IMR-90 (cell line): ENCODE measurements at regions not wholly inside any gene's neighbourhood (a gene's known extent, or its start where the extent isn't known, plus 50 kb on each side); places are given as distances from the start of the nearest gene placed in this dataset.

Experiments used
- ATAC-seq: fragments of 200-7000 bp; cut with Tn5 transposase; 2 replicates; pipeline ENCODE4 v1.9.1; 2020; ENCODE audit warnings: low read depth, mild to moderate bottlenecking, moderate library complexity
- BruUV-seq: library from RNA; stranded (reverse); fragments of 400-500 nt; replicated peaks from 2 replicates; lab custom pipeline; 2021; lab: Mats Ljungman, UMichigan
- CTCF ChIA-PET: fragments of 300-600 bp; formaldehyde crosslinking; extraction: SDS; loops from one replicate; lab custom pipeline; 2021; ENCODE audit warnings: antibody characterized with exemption; lab: Yijun Ruan, JAX
- POLR2A ChIA-PET: fragments of 300-600 bp; sonication (Branson Sonifier 250); formaldehyde crosslinking; loops from one replicate; lab custom pipeline; 2022; ENCODE audit warnings: antibody characterized with exemption; ENCODE audit not compliant: unreplicated experiment; lab: Charles Lee
- DNase-seq: peaks from one replicate; pipeline ENCODE4 v3.0.0; 2013
- H2AFZ ChIP-seq: replicated peaks from 2 replicates; pipeline ENCODE3; 2013; ENCODE audit warnings: low read length, mild to moderate bottlenecking; ENCODE audit not compliant: poor library complexity
- H2AK5ac ChIP-seq: 2 replicates; pipeline ENCODE4 v1.6.1; 2013; ENCODE audit warnings: low read depth, low read length, inconsistent platforms
- H2AK9ac ChIP-seq: replicated peaks from 2 replicates; pipeline ENCODE3; 2013; ENCODE audit warnings: mild to moderate bottlenecking, low read depth, low read length, moderate library complexity; ENCODE audit not compliant: poor library complexity
- H2BK120ac ChIP-seq: 2 replicates; pipeline ENCODE4 v1.6.1; 2013; ENCODE audit warnings: low read depth, low read length, inconsistent platforms
- H2BK15ac ChIP-seq: 3 replicates; pipeline ENCODE4 v1.6.1; 2013; ENCODE audit warnings: low read depth, low read length, inconsistent platforms
- H2BK20ac ChIP-seq: 2 replicates; pipeline ENCODE4 v1.6.1; 2013; ENCODE audit warnings: low read depth, mild to moderate bottlenecking, inconsistent platforms, low read length, moderate library complexity
- H2BK5ac ChIP-seq: 2 replicates; pipeline ENCODE4 v1.6.1; 2013; ENCODE audit warnings: mild to moderate bottlenecking, low read depth, low read length, inconsistent platforms; ENCODE audit not compliant: poor library complexity, severe bottlenecking
- H3K14ac ChIP-seq: replicated peaks from 2 replicates; pipeline ENCODE4 v1.6.1; 2013; ENCODE audit warnings: low read depth, low read length, inconsistent platforms
- H3K18ac ChIP-seq: 2 replicates; pipeline ENCODE4 v1.6.1; 2013; ENCODE audit warnings: low read depth, low read length, control low read depth
- H3K23ac ChIP-seq: 2 replicates; pipeline ENCODE4 v1.6.1; 2013; ENCODE audit warnings: low read depth, low read length, inconsistent platforms
- H3K27ac ChIP-seq: 2 replicates; pipeline ENCODE4 v1.5.1; 2013; ENCODE audit warnings: mild to moderate bottlenecking, control low read depth, low read length; ENCODE audit not compliant: insufficient read depth
- H3K27me3 ChIP-seq: 2 replicates; pipeline ENCODE4 v1.6.1; 2013; ENCODE audit warnings: low read length; ENCODE audit not compliant: control insufficient read depth, insufficient read depth
- H3K36me3 ChIP-seq: 2 replicates; pipeline ENCODE4 v1.6.1; 2013; ENCODE audit warnings: low read length, mixed read lengths; ENCODE audit not compliant: control insufficient read depth, insufficient read depth
- H3K4ac ChIP-seq: 2 replicates; pipeline ENCODE4 v1.6.1; 2013; ENCODE audit warnings: low read depth, low read length, inconsistent platforms
- H3K4me1 ChIP-seq: 2 replicates; pipeline ENCODE4 v1.6.1; 2013; ENCODE audit warnings: low read length, mixed read lengths; ENCODE audit not compliant: control insufficient read depth, insufficient read depth
- H3K4me2 ChIP-seq: 2 replicates; pipeline ENCODE4 v1.6.1; 2013; ENCODE audit warnings: low read depth, mild to moderate bottlenecking, control low read depth, low read length, moderate library complexity
- H3K4me3 ChIP-seq: 2 replicates; pipeline ENCODE4 v1.5.1; 2013; ENCODE audit warnings: low read depth, mild to moderate bottlenecking, control low read depth, low read length, moderate library complexity; ENCODE audit not compliant: insufficient read depth
- H3K56ac ChIP-seq: 2 replicates; pipeline ENCODE4 v1.6.1; 2013; ENCODE audit warnings: low read length, inconsistent platforms; ENCODE audit not compliant: insufficient read depth; ENCODE audit errors: extremely low read depth
- H3K79me1 ChIP-seq, 2 experiments: 2 replicates each; pipeline ENCODE4 v1.6.1; 2013; ENCODE audit warnings: low read length in 2 of 2, inconsistent platforms in 1 of 2, low read depth in 1 of 2
- H3K9ac ChIP-seq: 2 replicates; pipeline ENCODE4 v1.6.1; 2013; ENCODE audit warnings: low read depth, low read length, control low read depth
- H3K9me1 ChIP-seq: 2 replicates; pipeline ENCODE4 v1.6.1; 2013; ENCODE audit warnings: low read length, inconsistent platforms; ENCODE audit not compliant: insufficient read depth
- H3K9me3 ChIP-seq: 2 replicates; pipeline ENCODE4 v1.6.1; 2013; ENCODE audit warnings: low read length; ENCODE audit not compliant: control insufficient read depth, insufficient read depth
- H4K20me1 ChIP-seq: 2 replicates; pipeline ENCODE4 v1.6.1; 2013; ENCODE audit warnings: low read length, inconsistent platforms; ENCODE audit not compliant: insufficient read depth
- H4K5ac ChIP-seq: 2 replicates; pipeline ENCODE4 v1.6.1; 2013; ENCODE audit warnings: mild to moderate bottlenecking, low read depth, low read length, control low read depth
- H4K8ac ChIP-seq, 2 experiments: 2 replicates each; pipeline ENCODE4 v1.6.1; 2013; ENCODE audit warnings: low read depth in 2 of 2, low read length in 2 of 2, control low read depth in 1 of 2, inconsistent platforms in 1 of 2
- H4K91ac ChIP-seq: 2 replicates; pipeline ENCODE4 v1.6.1; 2013; ENCODE audit warnings: low read depth, low read length, inconsistent platforms; ENCODE audit not compliant: insufficient read depth
- CEBPB ChIP-seq: IDR thresholded peaks from 2 replicates; pipeline ENCODE4 v1.6.1; 2012; ENCODE audit warnings: low read depth, low read length, improper control_type of control experiment
- CHD1 ChIP-seq: IDR thresholded peaks from 2 replicates; pipeline ENCODE4 v1.6.1; 2012; ENCODE audit warnings: low read depth, low read length, improper control_type of control experiment
- CTCF ChIP-seq: conservative IDR thresholded peaks from 2 replicates; pipeline ENCODE4 v1.5.1; 2012; ENCODE audit warnings: mild to moderate bottlenecking, low read depth, low read length, improper control_type of control experiment
- MAFK ChIP-seq: IDR thresholded peaks from 2 replicates; pipeline ENCODE4 v1.6.1; 2012; ENCODE audit warnings: low read depth, low read length, improper control_type of control experiment
- NFE2L2 ChIP-seq: fragments of 150-350 bp; IDR thresholded peaks from 2 replicates; pipeline ENCODE4 v1.6.1; 2016; ENCODE audit warnings: low read depth, mild to moderate bottlenecking, low read length
- RCOR1 ChIP-seq: IDR thresholded peaks from 2 replicates; pipeline ENCODE4 v1.6.1; 2012; ENCODE audit warnings: mild to moderate bottlenecking, low read length, improper control_type of control experiment; ENCODE audit not compliant: insufficient replicate concordance
- SMC3 ChIP-seq: fragments of 150-350 bp; IDR thresholded peaks from 2 replicates; pipeline ENCODE4 v1.6.1; 2016; ENCODE audit warnings: low read depth, mild to moderate bottlenecking, antibody characterized with exemption, low read length, moderate library complexity
- USF2 ChIP-seq: fragments of 150-350 bp; IDR thresholded peaks from 2 replicates; pipeline ENCODE4 v1.6.1; 2017; ENCODE audit warnings: mild to moderate bottlenecking, antibody characterized with exemption, low read length, low read depth
- dilution Hi-C: fragments of 300-500 bp; cut with HindIII; formaldehyde crosslinking; loops from one replicate; pipeline ENCODE4 v1.14.3; 2018; ENCODE audit warnings: low sequenced_read_pairs; ENCODE audit not compliant: unreplicated experiment
- in situ Hi-C: fragments of 300-500 bp; cut with MboI; formaldehyde crosslinking; loops from 3 replicates; pipeline ENCODE4 v1.14.3; 2019; ENCODE audit warnings: low sequenced_read_pairs, inconsistent platforms, mixed read lengths
- intact Hi-C: fragments of 100-400 bp; cut with micrococcal nuclease; formaldehyde crosslinking; loops from 2 replicates; pipeline ENCODE4 v1.10.0; 2022

GRCh38 chr3:180282386-180282785 lies 245.6 kb upstream of the PEX5L start:
- POLR2A ChIA-PET: no interaction called here
- no peaks in the 10 kb centered on the region for H3K36me3 ChIP-seq

More at GRCh38 chr3:180282386-180282785, 245.6 kb upstream of the PEX5L start:
- BruUV-seq: no TSS peak
- CTCF ChIA-PET: no interaction called here
- no peak overlapping the region for H3K4me2 ChIP-seq
- no peak overlapping the region for H3K56ac ChIP-seq
- no peak overlapping the region for H3K18ac ChIP-seq
- H3K4ac ChIP-seq: no peak overlapping the region
- intact Hi-C loops (no loop called here), in situ Hi-C loops (no loop called here), dilution Hi-C loops (no loop called here)
- H4K8ac ChIP-seq: no peak overlapping the region
- ATAC-seq (no peak), DNase-seq (no peak)
- H4K91ac ChIP-seq: no peak overlapping the region
- peaks cover 2% of the 10 kb centered on the region; the same call in 1 of the 2 replicates for H3K9me3 ChIP-seq
- H3K79me1 ChIP-seq: no peaks in the 10 kb centered on the region
- no peaks in the 10 kb centered on the region for H3K27me3 ChIP-seq
- no peak overlapping the region for H3K27ac ChIP-seq
- H2BK5ac ChIP-seq: no peak overlapping the region
- H4K20me1 ChIP-seq: no peaks in the 10 kb centered on the region
- H2BK120ac ChIP-seq: no peak overlapping the region
- TF ChIP-seq CHD1 (no peak), CTCF (no peak), RCOR1 (no peak), NFE2L2 (no peak), SMC3 (no peak), CEBPB (no peak), USF2 (no peak), MAFK (no peak)
- H3K4me1 ChIP-seq: no peaks in the 10 kb centered on the region
- H4K5ac ChIP-seq: no peak overlapping the region
- no peak overlapping the region for H3K14ac ChIP-seq
- H2AFZ ChIP-seq: no peak overlapping the region
- H2BK20ac ChIP-seq: no peak overlapping the region
- H3K9ac ChIP-seq: no peak overlapping the region
- no peak overlapping the region for H2BK15ac ChIP-seq
- no peaks in the 10 kb centered on the region for H3K9me1 ChIP-seq
- no peak overlapping the region for H3K23ac ChIP-seq
- H3K4me3 ChIP-seq: no peak overlapping the region
- H2AK5ac ChIP-seq: no peak overlapping the region
- no peak overlapping the region for H2AK9ac ChIP-seq
